ENCODE measurements at regions not wholly inside any gene's neighbourhood (a gene's known extent, or its start where the extent isn't known, plus 50 kb on each side); places are given as distances from the start of the nearest gene placed in this dataset.

DNA sequence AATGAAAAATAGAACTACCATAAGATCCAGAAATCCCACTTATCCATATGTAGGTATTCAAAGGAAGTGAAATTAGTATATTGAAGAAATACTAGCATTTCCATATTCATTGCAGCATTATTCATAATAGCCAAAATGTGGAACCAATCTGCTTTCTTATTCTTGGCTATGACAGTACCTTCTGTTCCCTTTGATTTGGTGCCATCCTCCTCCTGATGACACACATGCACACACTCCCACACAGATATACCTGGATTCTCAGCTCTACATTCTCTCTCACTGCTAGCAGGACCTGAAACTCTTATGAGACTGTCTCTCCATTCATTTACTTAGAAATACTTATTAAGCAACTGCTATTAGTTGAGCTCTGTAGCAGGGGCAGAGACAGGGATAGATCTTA lies 582.6 kb upstream of the TENM4 start:
- TF ChIP-seq, protein P1, sequence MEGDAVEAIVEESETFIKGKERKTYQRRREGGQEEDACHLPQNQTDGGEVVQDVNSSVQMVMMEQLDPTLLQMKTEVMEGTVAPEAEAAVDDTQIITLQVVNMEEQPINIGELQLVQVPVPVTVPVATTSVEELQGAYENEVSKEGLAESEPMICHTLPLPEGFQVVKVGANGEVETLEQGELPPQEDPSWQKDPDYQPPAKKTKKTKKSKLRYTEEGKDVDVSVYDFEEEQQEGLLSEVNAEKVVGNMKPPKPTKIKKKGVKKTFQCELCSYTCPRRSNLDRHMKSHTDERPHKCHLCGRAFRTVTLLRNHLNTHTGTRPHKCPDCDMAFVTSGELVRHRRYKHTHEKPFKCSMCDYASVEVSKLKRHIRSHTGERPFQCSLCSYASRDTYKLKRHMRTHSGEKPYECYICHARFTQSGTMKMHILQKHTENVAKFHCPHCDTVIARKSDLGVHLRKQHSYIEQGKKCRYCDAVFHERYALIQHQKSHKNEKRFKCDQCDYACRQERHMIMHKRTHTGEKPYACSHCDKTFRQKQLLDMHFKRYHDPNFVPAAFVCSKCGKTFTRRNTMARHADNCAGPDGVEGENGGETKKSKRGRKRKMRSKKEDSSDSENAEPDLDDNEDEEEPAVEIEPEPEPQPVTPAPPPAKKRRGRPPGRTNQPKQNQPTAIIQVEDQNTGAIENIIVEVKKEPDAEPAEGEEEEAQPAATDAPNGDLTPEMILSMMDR (conservative IDR thresholded peaks at IDR 0.05; ENCODE audit: low read length): no peak
- TF ChIP-seq EZH2phosphoT487 (IDR thresholded peaks at IDR 0.05; ENCODE audit: borderline replicate concordance, low read depth, low read length): no peak
